ENCODE measurements at regions not wholly inside any gene's neighbourhood (a gene's known extent, or its start where the extent isn't known, plus 50 kb on each side); places are given as distances from the start of the nearest gene placed in this dataset.

DNA sequence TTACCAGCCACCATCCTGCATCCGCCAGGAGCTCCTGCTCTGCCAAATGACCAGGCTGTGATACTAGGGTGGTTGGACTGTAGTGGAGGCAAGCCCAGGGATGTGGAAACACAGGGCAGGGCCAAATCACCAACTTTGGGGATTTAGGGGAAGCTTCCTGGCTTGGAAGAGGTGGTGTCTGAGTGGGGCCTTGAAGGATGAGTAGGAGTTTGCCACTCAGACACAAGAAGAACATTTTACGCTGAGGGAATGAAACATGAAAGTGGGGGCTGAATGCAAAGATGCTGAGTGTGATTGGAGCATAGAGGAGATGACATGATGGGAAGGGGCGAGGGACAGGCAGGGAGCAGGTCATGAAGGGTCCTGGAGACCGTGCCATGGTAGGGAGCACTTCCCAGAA, 329.5 kb downstream of the RPS24 start:
- no peak overlapping the region for H3K27ac Mint-ChIP-seq
- peaks cover 3% of the 10 kb centered on the region for H3K27me3 Mint-ChIP-seq (ENCODE audit: low read depth)

DNA sequence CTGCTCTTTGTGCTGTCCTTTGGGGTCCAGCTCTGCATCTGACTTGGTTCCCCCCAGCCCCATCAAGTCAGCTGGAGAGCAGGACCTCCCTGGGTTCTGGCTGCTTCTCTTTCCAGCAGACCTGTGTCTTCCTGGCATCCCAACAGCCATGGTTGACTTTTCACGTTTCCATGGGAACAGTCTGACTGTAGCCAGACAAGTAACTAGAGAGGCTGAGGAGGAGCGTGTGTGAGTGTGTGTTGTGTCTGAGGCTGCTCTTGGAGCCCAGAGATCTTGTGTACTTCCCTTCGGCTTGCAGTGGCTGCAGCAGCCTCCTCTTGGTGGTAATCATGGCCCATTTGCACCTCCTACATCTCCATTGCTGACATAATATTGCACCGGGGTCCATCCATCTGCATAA, 332.0 kb downstream of the RPS24 start:
- Mint-ChIP-seq H3K4me3 (no peak overlapping the region), H3K27me3 (ENCODE audit: low read depth) (peaks cover 3% of the 10 kb centered on the region), H3K27ac (no peak overlapping the region), H3K36me3 (ENCODE audit: low read depth) (peaks cover 4% of the 10 kb centered on the region), H3K4me1 (ENCODE audit: low read depth) (peaks cover 12% of the 10 kb centered on the region), H3K9me3 (no peaks in the 10 kb centered on the region)
- no peak for DNase-seq (ENCODE audit: low spot score)

More for the DNA sequence above, 329.5 kb downstream of the RPS24 start:
- Mint-ChIP-seq H3K9me3 (no peaks in the 10 kb centered on the region), H3K36me3 (ENCODE audit: low read depth) (peaks cover 4% of the 10 kb centered on the region), H3K4me1 (ENCODE audit: low read depth) (peaks cover 12% of the 10 kb centered on the region), H3K4me3 (no peak overlapping the region)
- DNase-seq (ENCODE audit: low spot score): no peak

DNA sequence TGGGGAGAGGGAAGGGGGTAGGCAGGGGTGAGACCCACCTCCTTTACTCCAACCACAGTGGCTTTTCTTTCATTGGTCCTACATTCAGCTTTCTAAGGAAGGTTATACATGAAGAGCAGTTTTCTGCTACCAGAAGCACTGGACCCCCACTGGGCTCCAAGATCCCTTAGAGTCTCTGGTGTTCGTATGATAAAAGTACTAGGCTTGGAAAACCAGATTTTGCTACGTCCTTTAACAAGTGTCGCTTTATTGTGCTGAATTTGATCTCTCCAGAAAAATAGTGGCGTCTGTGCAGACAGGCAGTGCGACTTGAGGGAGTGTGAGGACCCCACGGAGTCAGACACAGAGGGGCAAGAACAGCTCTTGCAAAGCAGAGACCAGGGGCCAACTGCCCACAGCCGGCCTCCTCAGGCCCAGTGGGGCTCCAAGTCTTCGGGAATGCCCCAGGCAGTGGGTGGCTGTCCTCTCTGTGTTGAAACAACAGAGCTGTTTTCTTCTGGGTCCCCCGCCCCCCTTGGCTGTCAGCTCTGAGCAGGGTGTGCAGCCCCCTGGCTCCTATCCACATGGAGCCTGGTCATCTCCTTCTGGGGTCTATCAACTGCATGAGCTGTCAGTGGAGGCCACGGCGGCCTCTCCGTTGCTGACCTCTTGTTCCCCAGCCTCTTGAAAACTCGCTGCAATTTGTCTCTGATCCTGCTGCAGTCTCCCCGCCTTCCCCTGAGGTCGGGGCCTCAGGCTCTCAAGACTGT, 333.2 kb downstream of the RPS24 start:
- H3K9me3 Mint-ChIP-seq: no peaks in the 10 kb centered on the region
- H3K4me3 Mint-ChIP-seq: no peak overlapping the region
- no peak for DNase-seq (ENCODE audit: low spot score)
- no peak overlapping the region for H3K27ac Mint-ChIP-seq
- peaks cover 9% of the 10 kb centered on the region for H3K4me1 Mint-ChIP-seq (ENCODE audit: low read depth)
- H3K36me3 Mint-ChIP-seq (ENCODE audit: low read depth): peaks cover 4% of the 10 kb centered on the region
- H3K27me3 Mint-ChIP-seq (ENCODE audit: low read depth): peaks cover 3% of the 10 kb centered on the region

DNA sequence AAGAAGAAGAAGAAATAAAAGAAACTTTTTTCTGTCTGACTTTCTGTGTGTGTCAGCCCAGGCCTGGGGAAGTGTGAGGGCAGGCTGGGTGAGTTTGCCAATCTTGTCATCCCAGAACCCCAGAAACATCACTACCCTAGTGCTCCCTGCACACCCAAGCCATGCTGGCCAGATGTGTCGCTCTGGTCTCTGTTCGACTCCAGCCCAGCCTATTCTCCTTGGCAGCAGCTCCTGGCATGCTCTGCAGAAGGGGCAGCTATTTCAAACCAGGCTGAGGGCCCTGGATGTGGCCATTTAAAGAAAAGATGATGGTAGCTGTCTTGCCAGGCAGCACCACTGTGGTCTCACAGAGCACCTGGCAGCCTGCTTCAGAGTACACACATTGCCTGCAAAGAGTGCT, 334.1 kb downstream of the RPS24 start:
- H3K27ac Mint-ChIP-seq: no peak overlapping the region
- H3K9me3 Mint-ChIP-seq: no peaks in the 10 kb centered on the region
- H3K27me3 Mint-ChIP-seq (ENCODE audit: low read depth): peaks cover 3% of the 10 kb centered on the region
- no peaks in the 10 kb centered on the region for H3K36me3 Mint-ChIP-seq (ENCODE audit: low read depth)
- H3K4me3 Mint-ChIP-seq: no peak overlapping the region
- no peak for DNase-seq (ENCODE audit: low spot score)
- no peaks in the 10 kb centered on the region for H3K4me1 Mint-ChIP-seq (ENCODE audit: low read depth)

DNA sequence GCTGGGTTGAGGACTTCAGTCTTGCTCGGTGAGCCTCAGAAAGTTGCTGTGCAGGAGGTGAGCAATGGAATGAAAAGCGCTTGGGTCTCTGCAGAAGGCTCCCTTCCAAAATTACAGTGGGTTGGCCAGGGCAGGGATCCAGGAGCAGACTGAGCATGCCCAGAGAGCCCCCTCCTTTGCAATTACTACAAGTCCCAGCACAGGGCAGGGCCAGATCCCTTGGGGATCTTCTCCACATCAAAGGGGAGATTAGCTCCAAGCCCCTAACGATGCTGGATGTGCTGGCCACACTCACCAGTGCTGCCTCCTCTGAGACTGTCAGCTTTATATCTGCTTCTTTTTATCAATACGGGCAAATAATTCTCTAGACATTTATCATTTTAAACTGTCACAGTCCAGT, 337.5 kb downstream of the RPS24 start:
- no peak for DNase-seq (ENCODE audit: low spot score)
- H3K4me3 Mint-ChIP-seq: no peak overlapping the region
- peaks cover 3% of the 10 kb centered on the region for H3K27me3 Mint-ChIP-seq (ENCODE audit: low read depth)
- H3K36me3 Mint-ChIP-seq (ENCODE audit: low read depth): no peaks in the 10 kb centered on the region
- H3K9me3 Mint-ChIP-seq: no peaks in the 10 kb centered on the region
- no peak overlapping the region for H3K27ac Mint-ChIP-seq
- no peaks in the 10 kb centered on the region for H3K4me1 Mint-ChIP-seq (ENCODE audit: low read depth)

DNA sequence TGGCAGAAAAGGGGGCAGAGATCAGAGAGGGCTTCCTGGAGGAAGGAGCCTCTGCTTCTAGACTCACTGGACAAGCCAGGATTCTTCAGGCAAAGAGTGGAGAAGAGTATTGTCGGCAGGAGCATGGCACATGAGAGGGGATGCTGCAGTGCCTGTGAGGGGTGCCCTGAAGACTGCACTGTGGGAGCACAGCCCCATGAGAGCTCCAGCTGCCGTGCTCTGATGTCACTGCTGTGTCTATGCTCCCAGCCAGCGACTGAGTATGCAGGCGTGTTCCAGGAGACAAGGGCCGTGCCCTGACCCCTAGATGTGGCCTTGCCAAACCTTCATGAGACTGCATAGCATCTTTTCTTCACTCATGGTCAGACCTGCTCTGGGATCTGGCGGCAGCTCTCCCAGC, 339.1 kb downstream of the RPS24 start:
- Mint-ChIP-seq H3K27me3 (ENCODE audit: low read depth) (no peaks in the 10 kb centered on the region), H3K36me3 (ENCODE audit: low read depth) (no peaks in the 10 kb centered on the region), H3K4me1 (ENCODE audit: low read depth) (no peaks in the 10 kb centered on the region), H3K4me3 (no peak overlapping the region), H3K27ac (no peak overlapping the region), H3K9me3 (no peaks in the 10 kb centered on the region)
- no peak for DNase-seq (ENCODE audit: low spot score)

DNA sequence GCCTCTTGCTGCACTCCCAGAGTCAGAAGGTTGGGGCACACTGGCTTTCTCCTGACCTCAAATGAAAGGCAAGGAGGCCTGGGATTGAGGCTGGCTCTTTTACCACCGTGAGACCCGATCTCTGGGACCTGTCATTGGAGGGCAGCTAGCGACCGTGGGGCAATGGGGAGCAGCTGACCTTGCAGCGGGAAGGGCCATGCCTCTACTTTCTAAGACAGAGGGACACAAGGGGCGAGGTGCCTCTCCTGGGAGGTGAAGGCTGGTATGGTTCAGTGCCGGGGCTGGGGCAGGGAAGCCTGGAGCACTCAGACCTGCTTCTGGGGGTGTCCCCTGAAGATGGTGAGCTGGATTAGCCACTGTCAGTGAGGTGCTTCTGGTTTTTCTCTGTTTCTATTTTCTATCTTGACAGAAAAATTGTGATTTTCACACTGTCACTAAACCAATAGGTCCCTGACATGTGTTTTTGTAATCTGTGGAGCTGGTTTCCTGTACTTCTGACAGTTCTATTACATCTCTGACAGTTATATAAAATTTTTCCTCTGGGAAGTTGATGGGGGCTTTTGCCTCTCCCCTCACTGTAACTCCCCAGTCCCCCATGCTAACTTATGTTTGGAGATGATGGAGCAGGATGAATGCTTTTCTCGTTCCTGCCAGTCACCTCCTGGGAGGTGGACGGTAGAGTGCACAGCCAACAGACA, 340.8 kb downstream of the RPS24 start:
- H3K27me3 Mint-ChIP-seq (ENCODE audit: low read depth): no peaks in the 10 kb centered on the region
- no peaks in the 10 kb centered on the region for H3K4me1 Mint-ChIP-seq (ENCODE audit: low read depth)
- no peak overlapping the region for H3K4me3 Mint-ChIP-seq
- no peak overlapping the region for H3K27ac Mint-ChIP-seq
- H3K9me3 Mint-ChIP-seq: no peaks in the 10 kb centered on the region
- DNase-seq (ENCODE audit: low spot score): no peak
- H3K36me3 Mint-ChIP-seq (ENCODE audit: low read depth): no peaks in the 10 kb centered on the region

DNA sequence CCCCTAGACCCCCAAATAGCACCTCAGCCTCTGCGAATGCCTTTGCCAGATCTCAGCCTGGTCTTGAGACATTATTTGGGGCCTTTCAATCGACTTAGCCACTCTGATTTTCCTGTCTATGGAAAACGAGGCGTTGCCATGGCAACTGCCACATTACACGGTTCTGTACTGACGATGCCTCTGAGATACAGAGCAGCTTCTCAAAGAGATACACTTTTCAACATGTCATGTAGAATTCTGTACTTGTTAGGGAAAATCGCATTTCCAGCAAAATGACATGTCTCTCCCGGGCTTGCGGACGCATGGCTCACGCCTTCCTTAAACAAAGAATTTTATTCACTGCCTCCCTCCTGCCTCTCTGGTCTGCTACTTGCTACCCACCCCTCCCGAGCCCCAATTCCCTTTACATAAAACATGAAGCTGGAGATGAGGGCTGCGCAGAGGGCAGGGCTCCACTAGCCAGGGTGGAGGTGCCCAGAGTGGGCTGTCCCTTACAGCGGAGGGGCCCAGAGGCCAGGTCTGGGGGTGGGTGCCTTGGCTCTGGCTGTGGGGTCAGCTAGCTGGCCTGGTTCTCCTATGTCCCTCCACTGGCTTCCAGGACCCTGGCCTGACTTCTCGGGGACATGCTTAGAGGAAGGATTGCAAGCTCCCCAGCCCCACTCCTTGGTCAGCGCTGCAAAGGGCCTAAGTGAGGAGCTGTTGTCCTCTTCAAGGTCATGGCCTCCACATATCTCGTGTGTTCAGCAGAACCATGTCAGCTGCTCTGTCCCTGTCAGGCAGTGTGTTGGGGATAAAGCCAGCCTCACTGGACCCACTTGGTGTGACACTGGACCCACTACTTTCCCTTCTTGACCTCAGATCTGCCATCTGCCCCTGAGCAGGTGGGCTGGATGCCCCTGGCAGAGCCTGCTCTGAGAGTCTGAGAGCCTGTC, 342.5 kb downstream of the RPS24 start:
- Mint-ChIP-seq H3K4me3 (no peak overlapping the region), H3K4me1 (ENCODE audit: low read depth) (no peaks in the 10 kb centered on the region), H3K27me3 (ENCODE audit: low read depth) (no peaks in the 10 kb centered on the region), H3K27ac (no peak overlapping the region), H3K9me3 (no peaks in the 10 kb centered on the region), H3K36me3 (ENCODE audit: low read depth) (no peaks in the 10 kb centered on the region)
- no peak for DNase-seq (ENCODE audit: low spot score)

DNA sequence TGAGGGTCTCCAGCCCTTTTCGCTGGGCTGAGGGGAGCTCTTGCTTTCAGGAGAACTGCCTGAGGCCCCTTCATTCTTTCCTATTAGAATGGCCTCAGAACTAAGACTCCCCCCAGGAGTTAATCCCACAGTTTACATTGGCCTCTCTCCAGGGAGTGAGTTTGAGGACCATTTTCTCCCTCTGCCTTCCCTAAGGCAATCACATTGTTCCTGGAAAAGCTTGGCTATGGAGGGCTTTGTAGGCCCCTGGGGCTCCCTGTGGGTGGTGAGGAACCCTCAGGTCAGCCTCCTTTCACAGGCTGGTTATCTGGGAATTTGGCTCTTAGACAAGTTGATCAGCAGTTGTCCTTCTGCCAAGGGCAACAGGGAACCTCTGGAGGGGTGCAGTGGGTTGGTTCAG, 343.7 kb downstream of the RPS24 start:
- Mint-ChIP-seq H3K27ac (no peak overlapping the region), H3K36me3 (ENCODE audit: low read depth) (no peaks in the 10 kb centered on the region), H3K4me1 (ENCODE audit: low read depth) (no peaks in the 10 kb centered on the region), H3K4me3 (no peak overlapping the region), H3K27me3 (ENCODE audit: low read depth) (no peaks in the 10 kb centered on the region), H3K9me3 (no peaks in the 10 kb centered on the region)
- DNase-seq (ENCODE audit: low spot score): no peak

DNA sequence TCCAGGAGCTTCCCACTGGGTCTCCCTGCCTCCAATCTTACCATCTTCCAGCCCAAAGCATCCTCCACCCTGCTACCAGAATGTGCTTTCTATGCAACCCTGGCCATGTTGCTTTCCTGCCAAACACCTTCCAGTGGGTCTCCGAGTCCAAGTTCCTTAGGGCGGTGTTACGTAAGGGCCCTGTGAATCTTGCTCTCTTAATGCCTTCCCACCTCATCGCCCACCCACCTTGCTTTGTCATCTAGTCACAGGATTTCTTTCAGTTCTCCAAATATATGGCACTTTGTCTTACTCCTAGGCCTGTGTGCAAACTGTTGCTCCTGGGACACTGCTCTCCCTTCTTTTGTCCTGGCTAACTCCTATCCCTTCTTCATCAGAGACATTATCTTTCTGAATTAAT, 344.5 kb downstream of the RPS24 start:
- Mint-ChIP-seq H3K27me3 (ENCODE audit: low read depth) (peaks cover 2% of the 10 kb centered on the region), H3K4me1 (ENCODE audit: low read depth) (no peaks in the 10 kb centered on the region), H3K36me3 (ENCODE audit: low read depth) (no peaks in the 10 kb centered on the region), H3K4me3 (no peak overlapping the region), H3K27ac (no peak overlapping the region), H3K9me3 (no peaks in the 10 kb centered on the region)
- no peak for DNase-seq (ENCODE audit: low spot score)

DNA sequence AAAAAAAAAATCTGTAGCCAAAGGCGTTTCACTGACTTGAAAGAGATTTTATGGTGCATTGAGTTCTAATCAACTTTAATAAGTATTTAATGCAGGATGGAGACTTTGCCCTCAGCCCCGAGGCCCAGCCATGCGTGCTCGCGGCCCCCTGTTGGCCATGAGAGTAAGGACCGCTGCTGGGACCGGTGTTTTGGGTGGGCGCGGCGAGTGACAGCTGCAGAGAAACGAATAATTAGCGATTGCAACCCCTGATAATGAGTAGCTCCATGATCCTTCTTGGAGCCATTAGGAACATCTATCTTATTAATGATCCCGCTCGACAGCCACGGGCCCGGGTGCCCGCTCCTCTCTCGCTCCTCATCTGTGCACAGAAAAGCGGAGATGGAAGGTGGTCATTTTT, 347.4 kb downstream of the RPS24 start:
- Mint-ChIP-seq H3K27me3 (ENCODE audit: low read depth) (peaks cover 2% of the 10 kb centered on the region), H3K4me1 (ENCODE audit: low read depth) (no peaks in the 10 kb centered on the region), H3K4me3 (no peak overlapping the region), H3K36me3 (ENCODE audit: low read depth) (no peaks in the 10 kb centered on the region), H3K9me3 (no peaks in the 10 kb centered on the region), H3K27ac (no peak overlapping the region)
- no peak for DNase-seq (ENCODE audit: low spot score)

DNA sequence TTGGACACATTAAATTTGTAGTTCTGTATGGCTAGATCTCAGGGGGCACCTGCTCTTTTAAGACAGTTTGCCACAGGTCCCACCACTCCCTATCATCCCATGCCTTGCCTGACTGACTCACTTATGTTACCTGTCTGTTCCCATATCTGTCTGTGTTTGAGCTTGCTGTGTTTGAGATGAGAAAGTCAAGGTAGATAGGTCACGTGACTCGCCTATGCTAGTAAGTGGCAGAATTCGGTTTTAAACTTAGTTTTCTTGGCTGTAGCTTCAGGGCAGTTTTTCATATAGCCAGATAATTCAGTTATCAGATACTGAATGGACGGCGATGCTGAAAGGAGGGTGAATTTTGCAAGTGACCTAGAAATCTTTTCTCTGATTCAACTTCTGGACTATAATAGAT, 348.4 kb downstream of the RPS24 start:
- H3K27ac Mint-ChIP-seq: no peak overlapping the region
- H3K36me3 Mint-ChIP-seq (ENCODE audit: low read depth): no peaks in the 10 kb centered on the region
- H3K9me3 Mint-ChIP-seq: no peaks in the 10 kb centered on the region
- no peak for DNase-seq (ENCODE audit: low spot score)
- no peaks in the 10 kb centered on the region for H3K4me1 Mint-ChIP-seq (ENCODE audit: low read depth)
- no peak overlapping the region for H3K4me3 Mint-ChIP-seq
- H3K27me3 Mint-ChIP-seq (ENCODE audit: low read depth): peaks cover 2% of the 10 kb centered on the region

DNA sequence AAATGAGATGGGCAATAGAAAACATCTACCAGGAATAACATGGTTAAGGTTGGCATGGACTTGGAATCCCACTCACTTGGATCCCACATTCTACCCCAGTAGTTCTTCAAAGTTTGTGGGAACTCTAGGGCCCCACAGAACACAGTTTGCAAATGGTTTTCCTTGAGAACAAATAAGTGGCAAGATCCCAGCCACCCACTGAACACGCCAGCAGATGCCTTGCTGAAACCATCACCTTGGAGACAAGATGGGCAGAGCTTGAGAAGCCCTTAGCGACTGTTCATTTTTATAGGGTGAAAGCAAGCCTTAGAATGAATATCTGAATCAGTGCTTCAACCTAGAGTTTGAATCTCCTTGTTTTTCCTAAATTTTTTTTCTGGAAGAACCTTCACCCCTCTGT, 349.1 kb downstream of the RPS24 start:
- Mint-ChIP-seq H3K27me3 (ENCODE audit: low read depth) (peaks cover 4% of the 10 kb centered on the region), H3K4me1 (ENCODE audit: low read depth) (no peaks in the 10 kb centered on the region), H3K27ac (no peak overlapping the region), H3K36me3 (ENCODE audit: low read depth) (no peaks in the 10 kb centered on the region), H3K4me3 (no peak overlapping the region), H3K9me3 (no peaks in the 10 kb centered on the region)
- no peak for DNase-seq (ENCODE audit: low spot score)

Data from T-helper 2 cell treated with Interferon-gamma antibody and Interleukin-4, amounts not matched to agents 5 μg/mL and 100 μg/mL, for 36 hours (primary cell).